IMR-90 (cell line): ENCODE measurements at regions not wholly inside any gene's neighbourhood (a gene's known extent, or its start where the extent isn't known, plus 50 kb on each side); places are given as distances from the start of the nearest gene placed in this dataset.

Experiments
- MXI1 ChIP-seq: IDR thresholded peaks from 2 replicates; pipeline ENCODE4 v1.6.1; 2012; ENCODE audit warnings: low read depth, mild to moderate bottlenecking, low read length, moderate library complexity, borderline replicate concordance
- RAD21 ChIP-seq: IDR thresholded peaks from 2 replicates; pipeline ENCODE4 v1.6.1; 2012; ENCODE audit warnings: low read length, improper control_type of control experiment
- TF ChIP-seq, protein P1 (sequence below): fragments of 150-350 bp; IDR thresholded peaks from 2 replicates; pipeline ENCODE4 v1.6.1; 2017; ENCODE audit warnings: mild to moderate bottlenecking, antibody characterized with exemption, low read length, low read depth

DNA sequence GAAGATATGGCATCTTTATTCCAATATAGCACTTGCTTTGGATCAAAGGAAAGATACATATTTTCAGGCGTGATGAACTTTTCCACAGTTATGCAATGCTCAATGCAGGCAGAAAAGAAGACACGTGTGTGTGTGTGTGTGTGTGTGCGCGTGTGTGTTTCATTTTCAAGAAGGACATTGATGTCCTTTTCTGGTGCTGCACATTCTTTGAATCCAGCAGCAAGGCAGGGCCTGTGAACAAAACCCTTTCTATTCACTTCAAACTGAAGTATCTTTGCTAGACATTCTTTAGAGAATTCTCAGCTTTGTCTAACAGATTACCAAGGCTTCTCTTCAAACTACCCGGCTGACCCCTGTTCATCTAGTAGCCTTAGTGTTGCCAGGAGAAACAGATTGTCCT lies 124.6 kb downstream of the CD47 start:
- TF ChIP-seq, protein P1, sequence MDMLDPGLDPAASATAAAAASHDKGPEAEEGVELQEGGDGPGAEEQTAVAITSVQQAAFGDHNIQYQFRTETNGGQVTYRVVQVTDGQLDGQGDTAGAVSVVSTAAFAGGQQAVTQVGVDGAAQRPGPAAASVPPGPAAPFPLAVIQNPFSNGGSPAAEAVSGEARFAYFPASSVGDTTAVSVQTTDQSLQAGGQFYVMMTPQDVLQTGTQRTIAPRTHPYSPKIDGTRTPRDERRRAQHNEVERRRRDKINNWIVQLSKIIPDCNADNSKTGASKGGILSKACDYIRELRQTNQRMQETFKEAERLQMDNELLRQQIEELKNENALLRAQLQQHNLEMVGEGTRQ, result no peak
- TF ChIP-seq RAD21, result no peak
- TF ChIP-seq MXI1, result no peak
